Transverse colon (tissue), 4 donors: ENCODE measurements at regions not wholly inside any gene's neighbourhood (a gene's known extent, or its start where the extent isn't known, plus 50 kb on each side); places are given as distances from the start of the nearest gene placed in this dataset.

Experiments
- DNase-seq: peaks from one replicate; pipeline ENCODE4 v3.0.0-alpha.2; 2019
- H3K27ac ChIP-seq, 4 donors: fragments of 200-600 bp; sonication (generic); 2 replicates each; pipeline ENCODE4 v1.5.1; 2016 to 2018; ENCODE audit warnings: inconsistent platforms in 4 of 4
- H3K27me3 ChIP-seq: fragments of 200-600 bp; sonication (generic); 2 replicates; pipeline ENCODE4 v1.5.1; 2017; ENCODE audit warnings: inconsistent platforms
- H3K36me3 ChIP-seq, 4 donors: fragments of 200-600 bp; sonication (generic); 2 replicates each; pipeline ENCODE4 v1.5.1; 2017 to 2019; ENCODE audit warnings: inconsistent platforms in 4 of 4
- H3K4me1 ChIP-seq, 4 donors: fragments of 200-600 bp; sonication (generic); 2 replicates each; pipeline ENCODE4 v1.5.1; 2017 to 2020; ENCODE audit warnings: inconsistent platforms in 4 of 4
- H3K4me3 ChIP-seq, 4 donors: fragments of 200-600 bp; sonication (generic); 1 replicate in 1 of 4; 2 replicates in 3 of 4; pipeline versions ENCODE4 v1.5.1 to v1.6.1; 2017 to 2019; ENCODE audit warnings: inconsistent platforms in 4 of 4
- H3K9me3 ChIP-seq, 2 donors: fragments of 200-600 bp; sonication (generic); 2 replicates each; pipeline ENCODE4 v1.5.1; 2017 to 2019; ENCODE audit warnings: inconsistent platforms in 2 of 2
- CTCF ChIP-seq, 5 experiments: fragments of 200-600 bp in 3 of 5; fragments of 450-650 bp in 2 of 5; sonication (generic) in 3 of 5; IDR thresholded peaks; 1 replicate in 2 of 5; 2 replicates in 3 of 5; pipeline ENCODE4 v1.5.1; 2016 to 2017; ENCODE audit warnings: antibody characterized with exemption in 5 of 5, inconsistent platforms in 3 of 5, mild to moderate bottlenecking in 2 of 5, moderate library complexity in 1 of 5
- EP300 ChIP-seq: sonication (generic); formaldehyde crosslinking; IDR thresholded peaks from one replicate; pipeline ENCODE4 v1.6.1; 2017; ENCODE audit warnings: antibody characterized with exemption, low read depth
- POLR2A ChIP-seq: fragments of 450-650 bp; IDR thresholded peaks from one replicate; pipeline ENCODE4 v1.6.1; 2016; ENCODE audit warnings: antibody characterized with exemption, mild to moderate bottlenecking, moderate library complexity
- POLR2AphosphoS5 ChIP-seq, 3 donors: sonication (generic); formaldehyde crosslinking; IDR thresholded peaks; one replicate each; pipeline ENCODE4 v1.6.1; 2016; ENCODE audit warnings: antibody characterized with exemption in 3 of 3
- WGBS, 2 donors: methylation state at CpG; one replicate each; pipeline ENCODE4 v1.1.5; 2018; ENCODE audit warnings: low coverage in 1 of 2; 5-methylcytosine and 5-hydroxymethylcytosine counted together
- in situ Hi-C, 4 donors: fragments of 200-750 bp; cut with MboI; loops; one replicate each; pipeline versions ENCODE4 v1.15.0 to v1.15.1; 2017; ENCODE audit warnings: low sequenced_read_pairs in 3 of 4, low pct_ligation_motif_present in 1 of 4, low pct_unique_long_range_greater_than_20kb in 1 of 4
- intact Hi-C: fragments of 100-400 bp; cut with DNase I; formaldehyde crosslinking; loops from one replicate; pipeline ENCODE4 v1.15.1; 2023; ENCODE audit warnings: low total_unique reads

GRCh38 chr6:21523652-21524051 lies 69.9 kb upstream of the SOX4 start:
- Histone ChIP-seq H3K9me3 (no peaks in the 10 kb centered on the region), H3K27me3 (no peaks in the 10 kb centered on the region), H3K27ac (no peak overlapping the region), H3K36me3 (no peaks in the 10 kb centered on the region), H3K4me3 (no peak overlapping the region), H3K4me1 (no peaks in the 10 kb centered on the region)
- in situ Hi-C loops = no loop called here
- TF ChIP-seq POLR2A (no peak), CTCF (IDR thresholded peaks at IDR 0.05) (no peak), EP300 (no peak), POLR2AphosphoS5 (IDR thresholded peaks at IDR 0.05) (no peak)
- intact Hi-C loops = no loop called here
- 94% methylated on average over 3 of the region's 3 CpGs; no CpG with 5 or more reads in 1 of the 2 donors for WGBS, 2 donors
- DNase-seq = no peak

- TF ChIP-seq EP300 = no peak
- intact Hi-C loops (no loop called here), in situ Hi-C loops (no loop called here)
- DNase-seq = no peak
- Histone ChIP-seq H3K27ac (no peak overlapping the region), H3K36me3 (no peaks in the 10 kb centered on the region), H3K4me1 (no peaks in the 10 kb centered on the region), H3K27me3 (no peaks in the 10 kb centered on the region), H3K9me3 (no peaks in the 10 kb centered on the region), H3K4me3 (no peak overlapping the region)
- 69 to 83% methylated on average over 4 of the region's 4 CpGs for WGBS, 2 donors
Measured at GRCh38 chr6:21524201-21524600, 69.3 kb upstream of the SOX4 start.

GRCh38 chr6:21526974-21527373 lies 66.6 kb upstream of the SOX4 start:
- in situ Hi-C loops = no loop called here
- Histone ChIP-seq H3K4me3 (no peak overlapping the region), H3K36me3 (no peaks in the 10 kb centered on the region), H3K27me3 (no peaks in the 10 kb centered on the region), H3K9me3 (no peaks in the 10 kb centered on the region), H3K27ac (no peak overlapping the region), H3K4me1 (no peaks in the 10 kb centered on the region)
- intact Hi-C loops = no loop called here
- DNase-seq = no peak
- no peak for TF ChIP-seq EP300
- no peak for TF ChIP-seq POLR2A
- no peak for TF ChIP-seq CTCF (IDR thresholded peaks at IDR 0.05)
- TF ChIP-seq POLR2AphosphoS5 (IDR thresholded peaks at IDR 0.05) = no peak
- WGBS, 2 donors = 0 to 5% methylated on average over 1 of the region's 1 CpG

- H3K4me3 ChIP-seq = no peak overlapping the region
- TF ChIP-seq POLR2A = no peak
- no peak for TF ChIP-seq POLR2AphosphoS5 (IDR thresholded peaks at IDR 0.05)
- H3K4me1 ChIP-seq = no peaks in the 10 kb centered on the region
- no peaks in the 10 kb centered on the region for H3K27me3 ChIP-seq
- no peak overlapping the region for H3K27ac ChIP-seq
- intact Hi-C loops = no loop called here
- H3K36me3 ChIP-seq = no peaks in the 10 kb centered on the region
- in situ Hi-C loops = no loop called here
- no peak for DNase-seq
- H3K9me3 ChIP-seq = no peaks in the 10 kb centered on the region
Measured at GRCh38 chr6:21527731-21528130, 65.8 kb upstream of the SOX4 start.

GRCh38 chr6:21529431-21529830 lies 64.1 kb upstream of the SOX4 start:
- intact Hi-C loops (no loop called here), in situ Hi-C loops (no loop called here)
- H3K4me3 ChIP-seq = no peak overlapping the region
- H3K4me1 ChIP-seq = no peaks in the 10 kb centered on the region
- no peak for TF ChIP-seq POLR2AphosphoS5 (IDR thresholded peaks at IDR 0.05)
- no peak overlapping the region for H3K27ac ChIP-seq
- WGBS, 2 donors = 91 to 100% methylated on average over 2 to 5 of the region's 5 CpGs
- DNase-seq = no peak
- no peaks in the 10 kb centered on the region for H3K27me3 ChIP-seq
- H3K9me3 ChIP-seq = no peaks in the 10 kb centered on the region
- H3K36me3 ChIP-seq = no peaks in the 10 kb centered on the region

GRCh38 chr6:21531393-21531792 lies 62.2 kb upstream of the SOX4 start:
- H3K4me1 ChIP-seq = no peaks in the 10 kb centered on the region
- in situ Hi-C loops (no loop called here), intact Hi-C loops (no loop called here)
- H3K27me3 ChIP-seq = no peaks in the 10 kb centered on the region
- no peak for TF ChIP-seq POLR2AphosphoS5 (IDR thresholded peaks at IDR 0.05)
- no peak for TF ChIP-seq EP300
- TF ChIP-seq POLR2A = no peak
- no peak for TF ChIP-seq CTCF (IDR thresholded peaks at IDR 0.05)
- no peak overlapping the region for H3K4me3 ChIP-seq
- H3K27ac ChIP-seq = no peak overlapping the region
- no peaks in the 10 kb centered on the region for H3K9me3 ChIP-seq
- no peak for DNase-seq
- H3K36me3 ChIP-seq = no peaks in the 10 kb centered on the region
- WGBS, 2 donors = 80 to 100% methylated on average over 1 to 3 of the region's 3 CpGs
